ENCODE measurements at regions not wholly inside any gene's neighbourhood (a gene's known extent, or its start where the extent isn't known, plus 50 kb on each side); places are given as distances from the start of the nearest gene placed in this dataset.

- no peak for DNase-seq (ENCODE audit: extremely low spot score, unreplicated experiment)
- Mint-ChIP-seq H3K4me1 (ENCODE audit: unreplicated experiment) (peaks cover 11% of the 10 kb centered on the region), H3K27ac (no peak overlapping the region), H3K36me3 (peaks cover 4% of the 10 kb centered on the region), H3K27me3 (peaks cover 2% of the 10 kb centered on the region), H3K9me3 (peaks cover 4% of the 10 kb centered on the region), H3K4me3 (no peak overlapping the region)
- no peak for TF ChIP-seq CTCF (conservative IDR thresholded peaks at IDR 0.05)
Observed at GRCh38 chr7:95675632-95676031, 79.3 kb upstream of the PDK4 start.

- peaks cover 4% of the 10 kb centered on the region for H3K9me3 Mint-ChIP-seq
- H3K27me3 Mint-ChIP-seq = peaks cover 2% of the 10 kb centered on the region
- H3K4me1 Mint-ChIP-seq (ENCODE audit: unreplicated experiment) = peaks cover 11% of the 10 kb centered on the region
- H3K27ac Mint-ChIP-seq = no peak overlapping the region
- no peak for TF ChIP-seq CTCF (conservative IDR thresholded peaks at IDR 0.05)
- DNase-seq (ENCODE audit: extremely low spot score, unreplicated experiment) = no peak
- H3K36me3 Mint-ChIP-seq = peaks cover 4% of the 10 kb centered on the region
- no peak overlapping the region for H3K4me3 Mint-ChIP-seq
Observed at GRCh38 chr7:95675016-95675415, 78.7 kb upstream of the PDK4 start.

GRCh38 chr7:95674101-95674500, 77.8 kb upstream of the PDK4 start:
- no peak overlapping the region for H3K27ac Mint-ChIP-seq
- H3K27me3 Mint-ChIP-seq = no peaks in the 10 kb centered on the region

GRCh38 chr7:95672434-95672833, 76.1 kb upstream of the PDK4 start:
- no peak overlapping the region for H3K27ac Mint-ChIP-seq
- DNase-seq (ENCODE audit: extremely low spot score, unreplicated experiment) = no peak
- H3K9me3 Mint-ChIP-seq = no peaks in the 10 kb centered on the region
- H3K4me3 Mint-ChIP-seq = no peak overlapping the region
- peaks cover 11% of the 10 kb centered on the region for H3K4me1 Mint-ChIP-seq (ENCODE audit: unreplicated experiment)
- no peaks in the 10 kb centered on the region for H3K27me3 Mint-ChIP-seq
- no peak for TF ChIP-seq CTCF (conservative IDR thresholded peaks at IDR 0.05)
- H3K36me3 Mint-ChIP-seq = no peaks in the 10 kb centered on the region

More at GRCh38 chr7:95674101-95674500, 77.8 kb upstream of the PDK4 start:
- no peak for TF ChIP-seq CTCF (conservative IDR thresholded peaks at IDR 0.05)
- H3K4me3 Mint-ChIP-seq = no peak overlapping the region
- H3K9me3 Mint-ChIP-seq = peaks cover under 1% of the 10 kb centered on the region
- no peak for DNase-seq (ENCODE audit: extremely low spot score, unreplicated experiment)
- H3K4me1 Mint-ChIP-seq (ENCODE audit: unreplicated experiment) = peaks cover 11% of the 10 kb centered on the region
- peaks cover under 1% of the 10 kb centered on the region for H3K36me3 Mint-ChIP-seq

GRCh38 chr7:95669513-95669912, 73.2 kb upstream of the PDK4 start:
- Mint-ChIP-seq H3K9me3 (peaks cover 3% of the 10 kb centered on the region), H3K27ac (no peak overlapping the region), H3K4me1 (ENCODE audit: unreplicated experiment) (no peaks in the 10 kb centered on the region), H3K4me3 (no peak overlapping the region), H3K36me3 (no peaks in the 10 kb centered on the region), H3K27me3 (no peaks in the 10 kb centered on the region)
- DNase-seq (ENCODE audit: extremely low spot score, unreplicated experiment) = no peak
- TF ChIP-seq CTCF (conservative IDR thresholded peaks at IDR 0.05) = no peak

GRCh38 chr7:95668504-95669018, 72.2 kb upstream of the PDK4 start:
- Mint-ChIP-seq H3K4me3 (no peak overlapping the region), H3K27ac (no peak overlapping the region), H3K27me3 (no peaks in the 10 kb centered on the region), H3K9me3 (peaks cover 3% of the 10 kb centered on the region), H3K36me3 (no peaks in the 10 kb centered on the region), H3K4me1 (ENCODE audit: unreplicated experiment) (no peaks in the 10 kb centered on the region)
- no peak for TF ChIP-seq CTCF (conservative IDR thresholded peaks at IDR 0.05)
- no peak for DNase-seq (ENCODE audit: extremely low spot score, unreplicated experiment)

Measured in type B pancreatic cell (in vitro differentiated cells).